SK-N-SH (cell line): ENCODE measurements at regions not wholly inside any gene's neighbourhood (a gene's known extent, or its start where the extent isn't known, plus 50 kb on each side); places are given as distances from the start of the nearest gene placed in this dataset.

ENCODE experiments used
- CTCF ChIA-PET: fragments of 300-600, 350-600 bp; formaldehyde crosslinking; extraction: SDS; loops from one replicate; lab custom pipeline; 2021; lab: Yijun Ruan, JAX
- POLR2A ChIA-PET: fragments of 350-600 bp; sonication (Branson Sonifier 250); formaldehyde crosslinking; extraction: SDS; loops from one replicate; lab custom pipeline; 2020; ENCODE audit warnings: antibody characterized with exemption, inconsistent platforms; lab: Yijun Ruan, JAX
- DNase-seq: peaks from one replicate; pipeline ENCODE4 v3.0.0; 2012
- H2AFZ ChIP-seq: fragments of 200-600 bp; sonication (generic); 2 replicates; pipeline ENCODE4 v1.8.1; 2016; ENCODE audit warnings: antibody characterized with exemption, mild to moderate bottlenecking, low read depth
- H3F3A ChIP-seq: fragments of 200-600 bp; sonication (generic); replicated peaks from 2 replicates; pipeline ENCODE3; 2016; ENCODE audit warnings: antibody characterized with exemption, mild to moderate bottlenecking; ENCODE audit not compliant: insufficient read depth
- H3K27ac ChIP-seq, 2 experiments: fragments of 200-500 bp in 1 of 2; fragments of 200-600 bp in 1 of 2; sonication (Bioruptor generic) in 1 of 2; sonication (generic), shearing (Covaris generic) in 1 of 2; 2 replicates each; pipeline versions ENCODE4 v1.5.1 to v1.6.1; 2014 to 2016; ENCODE audit warnings: low read depth in 2 of 2, inconsistent platforms in 1 of 2, low read length in 1 of 2, mild to moderate bottlenecking in 1 of 2, mixed read lengths in 1 of 2
- H3K27me3 ChIP-seq: fragments of 200-600 bp; sonication (generic), shearing (Covaris generic); 2 replicates; pipeline ENCODE4 v1.6.1; 2016; ENCODE audit warnings: mixed run types; ENCODE audit not compliant: insufficient read depth
- H3K36me3 ChIP-seq, 2 experiments: fragments of 200-500 bp in 1 of 2; fragments of 200-600 bp in 1 of 2; sonication (Bioruptor generic) in 1 of 2; sonication (generic) in 1 of 2; replicated peaks in 1 of 2; 2 replicates each; pipeline versions ENCODE3 to v1.5.1; 2014 to 2016; ENCODE audit warnings: low read length in 1 of 2, mild to moderate bottlenecking in 1 of 2; ENCODE audit not compliant: insufficient read depth in 2 of 2, control insufficient read depth in 1 of 2
- H3K4me1 ChIP-seq, 2 experiments: fragments of 200-500 bp in 1 of 2; fragments of 200-600 bp in 1 of 2; sonication (Bioruptor generic) in 1 of 2; sonication (generic), shearing (Covaris generic) in 1 of 2; 2 replicates each; pipeline versions ENCODE4 v1.5.1 to v1.6.1; 2014 to 2016; ENCODE audit warnings: low read depth in 1 of 2, low read length in 1 of 2, mixed run types in 1 of 2; ENCODE audit not compliant: insufficient read depth in 2 of 2, control insufficient read depth in 1 of 2
- H3K4me2 ChIP-seq: fragments of 200-600 bp; sonication (generic), shearing (Covaris generic); 2 replicates; pipeline ENCODE4 v1.6.1; 2017; ENCODE audit warnings: mixed run types
- H3K4me3 ChIP-seq, 2 experiments: fragments of 200-500 bp in 1 of 2; fragments of 200-600 bp in 1 of 2; sonication (Bioruptor generic) in 1 of 2; sonication (generic), shearing (Covaris generic) in 1 of 2; 2 replicates each; pipeline versions ENCODE4 v1.5.1 to v1.8.1; 2014 to 2016; ENCODE audit warnings: low read depth in 2 of 2, inconsistent platforms in 1 of 2, low read length in 1 of 2, mild to moderate bottlenecking in 1 of 2, mixed read lengths in 1 of 2, moderate library complexity in 1 of 2
- H3K79me2 ChIP-seq: fragments of 200-600 bp; sonication (generic); 2 replicates; pipeline ENCODE4 v1.8.1; 2017; ENCODE audit warnings: mild to moderate bottlenecking; ENCODE audit not compliant: insufficient read depth
- H3K9ac ChIP-seq: fragments of 200-600 bp; sonication (generic); 2 replicates; pipeline ENCODE4 v1.6.1; 2017; ENCODE audit warnings: mixed run types
- H3K9me2 ChIP-seq: fragments of 200-600 bp; sonication (generic); 2 replicates; pipeline ENCODE4 v1.6.1; 2017; ENCODE audit warnings: mixed run types
- H3K9me3 ChIP-seq: fragments of 200-600 bp; sonication (generic); 2 replicates; pipeline ENCODE4 v1.6.1; 2017; ENCODE audit warnings: mixed run types, mild to moderate bottlenecking, moderate library complexity
- H4K20me1 ChIP-seq: fragments of 200-600 bp; sonication (generic); 2 replicates; pipeline ENCODE4 v1.6.1; 2017; ENCODE audit warnings: mild to moderate bottlenecking, mixed run types; ENCODE audit not compliant: insufficient read depth
- EP300 ChIP-seq, 2 experiments: IDR thresholded peaks; 2 replicates each; pipeline versions ENCODE4 v1.4.0 to v1.6.1; 2012; ENCODE audit warnings: borderline replicate concordance in 1 of 2, low read depth in 1 of 2, low read length in 1 of 2
- EZH2phosphoT487 ChIP-seq: fragments of 200-600 bp; sonication (generic); IDR thresholded peaks from 2 replicates; pipeline ENCODE4 v1.6.1; 2017; ENCODE audit warnings: low read depth, mixed run types, mild to moderate bottlenecking, antibody characterized with exemption, moderate library complexity, borderline replicate concordance
- FOSL2 ChIP-seq: IDR thresholded peaks from 2 replicates; pipeline ENCODE4 v1.4.0; 2012; ENCODE audit warnings: low read depth, mild to moderate bottlenecking, moderate library complexity, borderline replicate concordance
- FOXM1 ChIP-seq: IDR thresholded peaks from 2 replicates; pipeline ENCODE4 v1.4.0; 2012; ENCODE audit warnings: low read depth, mild to moderate bottlenecking
- GABPA ChIP-seq: IDR thresholded peaks from 2 replicates; pipeline ENCODE4 v1.4.0; 2012; ENCODE audit warnings: low read depth, mild to moderate bottlenecking
- MXI1 ChIP-seq: IDR thresholded peaks from 2 replicates; pipeline ENCODE4 v1.6.1; 2012; ENCODE audit warnings: mild to moderate bottlenecking, low read depth, low read length, improper control_type of control experiment
- NFIC ChIP-seq: IDR thresholded peaks from 2 replicates; pipeline ENCODE4 v1.4.0; 2012; ENCODE audit warnings: borderline replicate concordance
- POLR2AphosphoS5 ChIP-seq: IDR thresholded peaks from 2 replicates; pipeline ENCODE4 v1.6.1; 2012; ENCODE audit warnings: low read depth, low read length
- RFX5 ChIP-seq: IDR thresholded peaks from 2 replicates; pipeline ENCODE4 v1.6.1; 2012; ENCODE audit warnings: mild to moderate bottlenecking, improper control_type of control experiment, low read length
- RXRA ChIP-seq: IDR thresholded peaks from 2 replicates; pipeline ENCODE4 v1.4.0; 2012; ENCODE audit warnings: low read depth, mild to moderate bottlenecking, borderline replicate concordance
- SIN3A ChIP-seq: IDR thresholded peaks from 2 replicates; pipeline ENCODE4 v1.6.1; 2012; ENCODE audit warnings: low read depth, mild to moderate bottlenecking, low read length, moderate library complexity, borderline replicate concordance
- SMC3 ChIP-seq: IDR thresholded peaks from 2 replicates; pipeline ENCODE4 v1.6.1; 2012; ENCODE audit warnings: low read depth, low read length, improper control_type of control experiment
- TAF1 ChIP-seq: IDR thresholded peaks from 2 replicates; pipeline ENCODE4 v1.6.1; 2012; ENCODE audit warnings: low read depth, mild to moderate bottlenecking, low read length, moderate library complexity, borderline replicate concordance
- YY1 ChIP-seq: IDR thresholded peaks from 2 replicates; pipeline ENCODE4 v1.4.0; 2012; ENCODE audit warnings: low read depth, mild to moderate bottlenecking
- WGBS: methylation state at CpG from one replicate; pipeline ENCODE4 v1.1.6; 2017; ENCODE audit warnings: low lambda C conversion rate; 5-methylcytosine and 5-hydroxymethylcytosine counted together
- TF ChIP-seq, protein P1 (sequence below): IDR thresholded peaks from 2 replicates; pipeline ENCODE4 v1.4.0; 2012; ENCODE audit warnings: low read depth, borderline replicate concordance
- TF ChIP-seq, protein P2 (sequence below): IDR thresholded peaks from 2 replicates; pipeline ENCODE4 v1.4.0; 2012; ENCODE audit warnings: low read depth

DNA sequence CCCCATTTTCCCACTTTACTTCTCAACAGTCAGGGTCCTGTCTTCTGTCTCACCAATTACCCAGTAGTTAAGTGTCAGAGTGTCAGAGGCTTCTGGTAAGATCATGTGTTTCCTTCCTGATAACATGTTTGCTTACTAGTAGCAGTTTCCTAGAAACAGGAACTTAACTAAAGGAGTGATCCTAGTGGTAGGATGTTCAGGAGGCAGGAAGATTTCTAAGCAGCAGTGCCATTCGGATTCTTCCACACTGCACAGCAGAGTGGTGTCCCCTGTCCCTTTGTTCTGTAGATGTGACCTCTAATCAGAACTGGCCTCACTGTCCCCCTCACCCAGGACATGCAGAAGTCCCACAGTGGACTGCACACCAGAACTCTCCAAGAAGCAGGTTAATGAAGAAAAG, 221.8 kb upstream of the OSR1 start:
- Histone ChIP-seq H3K4me1 (no peaks in the 10 kb centered on the region), H3K9ac (no peak overlapping the region), H2AFZ (no peak overlapping the region), H3K27ac (no peak overlapping the region), H3K9me2 (no peaks in the 10 kb centered on the region), H3K79me2 (no peaks in the 10 kb centered on the region), H3F3A (no peaks in the 10 kb centered on the region), H4K20me1 (no peaks in the 10 kb centered on the region), H3K27me3 (peaks cover 15% of the 10 kb centered on the region), H3K4me3 (no peak overlapping the region), H3K36me3 (no peaks in the 10 kb centered on the region), H3K9me3 (0 out of 2 replicates have a peak, but pooled peaks cover 3% of the 10 kb centered on the region), H3K4me2 (no peak overlapping the region)
- ChIA-PET CTCF (interaction anchor here (0.7 to 0.8 kb wide), 2 partner anchors 11 to 1295 kb away, joined by 3 to 4 read pairs; no protein-coding TSS in a partner anchor), POLR2A (no interaction called here)
- TF ChIP-seq, protein P1, sequence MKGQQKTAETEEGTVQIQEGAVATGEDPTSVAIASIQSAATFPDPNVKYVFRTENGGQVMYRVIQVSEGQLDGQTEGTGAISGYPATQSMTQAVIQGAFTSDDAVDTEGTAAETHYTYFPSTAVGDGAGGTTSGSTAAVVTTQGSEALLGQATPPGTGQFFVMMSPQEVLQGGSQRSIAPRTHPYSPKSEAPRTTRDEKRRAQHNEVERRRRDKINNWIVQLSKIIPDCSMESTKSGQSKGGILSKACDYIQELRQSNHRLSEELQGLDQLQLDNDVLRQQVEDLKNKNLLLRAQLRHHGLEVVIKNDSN: no peak
- TF ChIP-seq RXRA (no peak), MXI1 (no peak), TAF1 (no peak)
- 7% methylated on average over 1 of the region's 1 CpG for WGBS
- DNase-seq: no peak

DNA sequence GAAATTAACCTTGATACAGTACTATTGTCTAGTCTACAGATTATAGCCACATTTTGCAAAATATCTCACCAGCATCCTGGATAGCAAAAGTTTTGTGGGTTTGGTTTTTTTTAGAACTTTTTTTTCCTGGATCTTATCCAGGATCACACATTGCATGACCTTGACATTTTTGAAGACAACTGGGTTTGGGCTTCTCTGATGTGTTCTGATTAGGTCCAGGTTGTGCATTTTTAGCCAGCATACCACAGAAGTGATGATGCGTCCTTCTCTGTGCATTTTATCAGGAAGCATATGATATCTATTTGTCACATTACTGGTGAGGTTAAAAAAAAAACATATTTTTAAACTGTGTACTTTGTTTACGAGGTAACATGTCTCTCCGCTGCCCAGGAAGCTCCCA, 221.0 kb upstream of the OSR1 start:
- no peaks in the 10 kb centered on the region for H3K9me2 ChIP-seq
- no peak overlapping the region for H3K9ac ChIP-seq
- POLR2A ChIA-PET: no interaction called here
- H3K79me2 ChIP-seq: no peaks in the 10 kb centered on the region
- CTCF ChIA-PET: interaction anchor here (0.7 to 0.8 kb wide), 2 partner anchors 11 to 1294 kb away, joined by 3 to 4 read pairs; no protein-coding TSS in a partner anchor
- H3K36me3 ChIP-seq: no peaks in the 10 kb centered on the region
- TF ChIP-seq EZH2phosphoT487 (no peak), GABPA (no peak), FOXM1 (no peak), NFIC (no peak), MXI1 (no peak), FOSL2 (no peak), YY1 (no peak), SMC3 (no peak), EP300 (IDR thresholded peaks at IDR 0.05; ENCODE audit: borderline replicate concordance in 1 of 2, low read depth in 1 of 2, low read length in 1 of 2) (no peak), RFX5 (no peak), POLR2AphosphoS5 (no peak), SIN3A (no peak)
- TF ChIP-seq, protein P2, sequence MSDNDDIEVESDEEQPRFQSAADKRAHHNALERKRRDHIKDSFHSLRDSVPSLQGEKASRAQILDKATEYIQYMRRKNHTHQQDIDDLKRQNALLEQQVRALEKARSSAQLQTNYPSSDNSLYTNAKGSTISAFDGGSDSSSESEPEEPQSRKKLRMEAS: no peak
- TF ChIP-seq, protein P1: no peak
- 13% methylated on average over 3 of the region's 3 CpGs for WGBS
- no peak overlapping the region for H3K27ac ChIP-seq
- peaks cover 15% of the 10 kb centered on the region for H3K27me3 ChIP-seq
- H3F3A ChIP-seq: no peaks in the 10 kb centered on the region
- H3K4me1 ChIP-seq: 0 out of 4 replicates have a peak, but pooled peaks cover 0 to 3% of the 10 kb centered on the region in 2 experiments
- H4K20me1 ChIP-seq: no peaks in the 10 kb centered on the region
- no peak for DNase-seq
- H3K9me3 ChIP-seq: 0 out of 2 replicates have a peak, but pooled peaks cover 3% of the 10 kb centered on the region
- no peak overlapping the region for H3K4me3 ChIP-seq
- no peak overlapping the region for H2AFZ ChIP-seq
- no peak overlapping the region for H3K4me2 ChIP-seq
